ENCODE measurements at regions not wholly inside any gene's neighbourhood (a gene's known extent, or its start where the extent isn't known, plus 50 kb on each side); places are given as distances from the start of the nearest gene placed in this dataset.

DNA sequence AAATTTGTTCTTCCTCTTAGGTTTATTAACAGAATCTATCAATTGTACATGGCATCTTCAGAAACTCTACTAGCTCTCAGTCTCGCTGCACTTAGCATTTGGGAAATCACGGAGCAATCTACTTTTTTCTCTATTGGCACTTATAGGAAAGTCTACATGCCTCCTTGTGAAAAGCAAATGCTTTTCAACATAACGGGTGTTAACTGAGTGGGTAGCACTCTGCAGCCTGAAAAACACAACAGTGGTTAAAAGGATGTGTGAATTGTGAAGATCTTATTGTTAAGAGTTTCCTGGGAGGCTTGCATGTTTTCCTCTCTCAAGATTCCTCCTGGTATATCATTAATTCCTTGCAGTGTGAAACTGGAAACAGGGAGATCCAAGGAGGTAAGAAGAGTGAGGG lies 204.2 kb upstream of the SESN3 start:
- Histone ChIP-seq H3K36me3 (no peaks in the 10 kb centered on the region), H3K9me3 (no peaks in the 10 kb centered on the region), H3K27ac (no peak overlapping the region), H3K4me1 (peaks cover 0 to 8% of the 10 kb centered on the region in 2 donors), H3K4me3 (no peak overlapping the region), H3K27me3 (no peaks in the 10 kb centered on the region)
- DNase-seq (ENCODE audit: low spot score): no peak
- TF ChIP-seq, protein P1, sequence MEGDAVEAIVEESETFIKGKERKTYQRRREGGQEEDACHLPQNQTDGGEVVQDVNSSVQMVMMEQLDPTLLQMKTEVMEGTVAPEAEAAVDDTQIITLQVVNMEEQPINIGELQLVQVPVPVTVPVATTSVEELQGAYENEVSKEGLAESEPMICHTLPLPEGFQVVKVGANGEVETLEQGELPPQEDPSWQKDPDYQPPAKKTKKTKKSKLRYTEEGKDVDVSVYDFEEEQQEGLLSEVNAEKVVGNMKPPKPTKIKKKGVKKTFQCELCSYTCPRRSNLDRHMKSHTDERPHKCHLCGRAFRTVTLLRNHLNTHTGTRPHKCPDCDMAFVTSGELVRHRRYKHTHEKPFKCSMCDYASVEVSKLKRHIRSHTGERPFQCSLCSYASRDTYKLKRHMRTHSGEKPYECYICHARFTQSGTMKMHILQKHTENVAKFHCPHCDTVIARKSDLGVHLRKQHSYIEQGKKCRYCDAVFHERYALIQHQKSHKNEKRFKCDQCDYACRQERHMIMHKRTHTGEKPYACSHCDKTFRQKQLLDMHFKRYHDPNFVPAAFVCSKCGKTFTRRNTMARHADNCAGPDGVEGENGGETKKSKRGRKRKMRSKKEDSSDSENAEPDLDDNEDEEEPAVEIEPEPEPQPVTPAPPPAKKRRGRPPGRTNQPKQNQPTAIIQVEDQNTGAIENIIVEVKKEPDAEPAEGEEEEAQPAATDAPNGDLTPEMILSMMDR (IDR thresholded peaks at IDR 0.05): no peak

DNA sequence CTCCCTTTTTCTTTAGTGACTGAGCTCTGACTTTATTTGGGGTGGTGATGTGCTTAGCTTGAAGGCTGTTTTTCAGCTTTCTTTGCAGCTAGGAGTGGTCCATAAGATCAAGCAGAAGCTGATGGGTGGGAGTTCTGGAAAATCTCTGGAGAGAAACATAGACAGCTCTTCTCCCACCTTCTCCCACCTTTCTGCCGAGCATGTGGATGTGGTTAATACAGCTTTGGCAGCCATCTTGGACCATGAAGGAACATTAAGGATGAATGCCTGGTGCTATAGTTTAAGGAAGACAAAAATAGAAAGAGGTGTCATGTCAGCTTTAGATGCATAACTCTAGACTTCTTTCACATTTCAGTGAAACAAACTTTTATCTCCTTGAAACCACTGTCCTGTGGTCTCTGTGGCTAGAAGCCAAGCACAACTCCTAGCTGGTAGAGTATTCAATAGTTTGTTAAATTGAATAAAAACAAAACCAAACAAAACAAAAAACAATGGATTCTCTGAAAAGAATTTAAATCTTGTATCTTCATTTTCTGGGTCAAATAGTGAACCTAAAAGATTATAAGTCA lies 203.6 kb upstream of the SESN3 start:
- DNase-seq (ENCODE audit: low spot score): no peak
- H3K36me3 ChIP-seq: no peaks in the 10 kb centered on the region
- H3K4me1 ChIP-seq: peaks cover 0 to 8% of the 10 kb centered on the region in 2 donors
- H3K27me3 ChIP-seq: no peaks in the 10 kb centered on the region
- TF ChIP-seq, protein P1 (IDR thresholded peaks at IDR 0.05): no peak
- H3K27ac ChIP-seq: no peak overlapping the region
- no peaks in the 10 kb centered on the region for H3K9me3 ChIP-seq
- no peak overlapping the region for H3K4me3 ChIP-seq

GRCh38 chr11:95434009-95434408 lies 203.0 kb upstream of the SESN3 start:
- Histone ChIP-seq H3K4me3 (no peak overlapping the region), H3K36me3 (no peaks in the 10 kb centered on the region), H3K27ac (no peak overlapping the region), H3K4me1 (peaks cover 0 to 8% of the 10 kb centered on the region in 2 donors), H3K9me3 (no peaks in the 10 kb centered on the region), H3K27me3 (no peaks in the 10 kb centered on the region)
- DNase-seq (ENCODE audit: low spot score): no peak
- TF ChIP-seq, protein P1 (IDR thresholded peaks at IDR 0.05): no peak

DNA sequence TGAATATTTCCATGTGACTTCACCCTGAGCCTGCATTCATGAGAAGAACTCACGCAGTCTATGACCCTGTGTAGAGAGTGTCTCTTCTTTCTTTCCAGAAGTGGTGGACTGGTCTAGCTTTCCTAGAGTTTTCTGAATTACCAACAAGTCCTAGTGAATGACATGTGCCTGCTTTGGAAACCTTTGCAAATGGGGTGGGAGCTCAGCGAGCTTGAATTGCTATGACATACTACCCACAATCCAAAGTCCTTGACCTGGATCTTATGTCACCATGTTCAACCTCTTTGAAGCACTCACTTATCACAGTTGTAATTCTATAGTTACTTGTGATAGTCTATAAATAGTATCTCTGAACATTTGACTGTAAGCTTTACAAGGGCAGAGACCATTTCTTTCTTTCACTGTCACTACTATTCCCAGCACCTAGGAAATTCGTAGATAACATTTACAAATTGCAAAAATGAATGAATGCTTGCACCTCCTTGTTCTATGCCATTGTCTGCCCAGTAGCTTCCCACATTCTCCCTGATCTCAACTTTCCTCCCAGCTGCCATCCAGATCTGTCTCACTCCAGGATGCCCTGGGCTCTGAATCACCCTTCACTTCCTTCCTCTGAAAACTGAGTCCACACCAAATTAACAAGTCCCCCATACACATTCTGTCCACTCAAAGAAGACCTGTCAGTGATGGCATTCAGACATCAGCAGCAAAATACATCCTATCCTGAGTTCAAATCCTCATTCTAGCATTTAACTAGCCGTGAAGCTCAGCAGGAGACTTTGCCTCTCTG lies 201.9 kb upstream of the SESN3 start:
- no peaks in the 10 kb centered on the region for H3K9me3 ChIP-seq
- H3K4me3 ChIP-seq: no peak overlapping the region

GRCh38 chr11:95429376-95429907 lies 198.4 kb upstream of the SESN3 start:
- Histone ChIP-seq H3K9me3 (no peaks in the 10 kb centered on the region), H3K27ac (no peak overlapping the region), H3K4me1 (peaks cover 0 to 8% of the 10 kb centered on the region in 2 donors), H3K27me3 (no peaks in the 10 kb centered on the region), H3K36me3 (no peaks in the 10 kb centered on the region), H3K4me3 (no peak overlapping the region)
- no peak for DNase-seq (ENCODE audit: low spot score)
- TF ChIP-seq, protein P1 (IDR thresholded peaks at IDR 0.05): no peak

More for the DNA sequence above, 201.9 kb upstream of the SESN3 start:
- peaks cover 0 to 8% of the 10 kb centered on the region in 2 donors for H3K4me1 ChIP-seq
- H3K27me3 ChIP-seq: no peaks in the 10 kb centered on the region
- H3K36me3 ChIP-seq: no peaks in the 10 kb centered on the region
- H3K27ac ChIP-seq: no peak overlapping the region
- no peak for DNase-seq (ENCODE audit: low spot score)
- TF ChIP-seq, protein P1 (IDR thresholded peaks at IDR 0.05): no peak
